GM21737 (cell line): ENCODE measurements at regions not wholly inside any gene's neighbourhood (a gene's known extent, or its start where the extent isn't known, plus 50 kb on each side); places are given as distances from the start of the nearest gene placed in this dataset.
"Not testable (repeated sequence)": the region's sequence is repeated elsewhere in the genome, so short reads cannot be mapped to it uniquely, and the experiment has no call there.

Experiments used
- ATAC-seq: cut with Tn5 transposase; IDR thresholded peaks from one replicate; pipeline ENCODE4 v1.9.1; 2021; ENCODE audit warnings: mild to moderate bottlenecking, moderate library complexity; ENCODE audit not compliant: unreplicated experiment

DNA sequence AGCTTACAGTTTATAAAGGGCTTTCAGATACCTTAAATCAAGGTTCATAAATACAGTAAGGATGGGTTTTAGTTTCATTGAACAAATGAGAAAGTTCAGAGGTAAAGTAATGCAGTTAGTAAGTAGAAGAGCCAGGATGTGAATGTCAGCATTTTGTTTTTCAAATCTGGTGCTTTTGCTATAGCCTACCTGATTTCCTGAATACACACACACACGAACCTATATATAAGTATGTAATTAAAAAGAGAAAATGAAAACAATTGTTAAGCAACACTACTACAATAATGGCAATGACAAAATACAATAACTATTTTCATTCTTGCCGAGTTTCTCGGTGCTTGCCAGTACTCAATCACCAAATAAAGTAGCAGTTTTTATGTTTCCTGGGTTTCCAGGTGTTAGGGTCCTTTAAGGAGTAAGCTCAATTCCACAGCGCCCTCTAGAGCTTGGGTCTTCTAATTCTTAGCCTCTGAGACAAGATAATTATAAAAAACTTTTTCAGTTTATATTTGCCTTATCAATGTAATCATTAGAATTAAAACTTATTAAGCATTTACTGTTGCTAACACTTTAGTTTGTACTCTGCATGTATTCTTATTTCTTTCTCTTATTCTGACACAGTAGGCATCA, 512.9 kb upstream of the ACVR2A start:
- no peak for ATAC-seq

DNA sequence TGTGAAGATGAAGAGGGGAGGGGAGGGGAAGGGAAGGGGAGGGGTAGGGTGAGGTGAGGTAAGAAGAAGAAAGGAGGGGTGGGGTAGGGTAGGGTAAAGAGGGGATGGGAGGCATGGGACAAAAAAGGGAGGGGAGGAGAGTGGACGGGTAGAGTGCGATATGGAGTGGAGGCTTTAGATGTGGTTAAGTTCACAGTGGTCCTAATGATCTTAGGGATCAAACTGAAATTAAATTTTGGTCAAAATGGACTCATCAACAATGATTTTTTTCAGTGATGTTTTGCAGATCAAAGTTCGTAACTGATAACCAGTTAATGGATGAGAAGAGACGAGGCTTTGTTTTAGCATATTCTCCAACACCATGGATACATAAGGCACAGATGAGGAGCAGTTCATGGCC, 513.9 kb upstream of the ACVR2A start:
- no peak for ATAC-seq

DNA sequence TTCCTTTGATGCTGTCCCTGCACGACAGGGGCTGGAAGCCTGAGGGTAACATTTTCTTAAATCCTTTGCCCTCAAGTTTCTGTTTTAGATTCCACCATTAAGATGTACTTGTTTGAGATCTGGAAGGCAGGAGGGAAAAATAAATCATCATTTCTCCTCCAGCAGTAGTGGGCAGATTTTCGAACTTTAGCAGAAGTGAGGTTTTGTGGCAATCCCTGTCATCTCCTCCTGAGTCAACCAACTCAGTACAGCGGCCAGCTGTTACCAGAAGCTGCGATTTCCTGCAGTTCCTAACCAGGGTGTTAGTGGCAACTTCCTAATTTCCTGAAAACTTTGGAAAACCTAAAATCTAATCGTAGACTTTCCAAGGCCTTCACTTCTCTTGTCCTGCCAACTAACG, 517.2 kb upstream of the ACVR2A start:
- ATAC-seq = no peak

DNA sequence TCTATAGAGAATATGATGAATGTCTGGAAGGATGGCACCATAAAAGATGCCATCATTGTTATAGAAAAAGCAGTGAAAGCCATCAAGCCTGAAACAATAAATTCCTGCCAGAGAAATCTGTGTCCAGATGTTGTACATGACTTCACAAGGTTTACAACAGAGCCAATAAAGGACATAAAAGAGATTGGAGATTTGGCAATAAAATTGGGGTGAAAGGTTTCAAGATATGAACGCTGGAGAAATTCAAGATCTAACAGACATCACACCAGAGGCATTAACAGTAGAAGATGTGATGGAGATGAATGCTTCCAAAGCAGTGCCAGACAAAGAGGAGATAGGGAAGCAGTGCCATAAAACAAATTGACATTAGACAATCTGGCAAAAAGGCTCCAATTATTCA, 518.8 kb upstream of the ACVR2A start:
- no peak for ATAC-seq

DNA sequence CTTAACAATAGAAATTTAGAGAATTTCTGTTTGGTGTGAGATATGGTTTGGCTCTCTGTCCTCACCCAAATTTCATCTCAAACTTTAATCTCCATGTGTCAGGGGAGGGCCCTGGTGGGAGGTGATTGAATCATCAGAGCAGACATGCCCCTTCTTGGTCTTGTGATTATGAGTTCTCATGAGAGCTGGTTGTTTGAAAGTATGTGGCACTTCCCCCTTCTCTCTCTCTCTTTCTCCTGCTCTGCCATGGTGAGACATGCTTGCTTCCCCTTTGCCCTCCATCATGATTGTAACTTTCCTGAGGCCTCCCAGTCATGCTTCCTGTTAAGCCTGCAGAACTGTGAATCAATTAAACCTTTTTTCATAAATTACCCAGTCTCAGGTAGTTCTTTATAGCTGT, 524.7 kb upstream of the ACVR2A start:
- ATAC-seq = no peak

DNA sequence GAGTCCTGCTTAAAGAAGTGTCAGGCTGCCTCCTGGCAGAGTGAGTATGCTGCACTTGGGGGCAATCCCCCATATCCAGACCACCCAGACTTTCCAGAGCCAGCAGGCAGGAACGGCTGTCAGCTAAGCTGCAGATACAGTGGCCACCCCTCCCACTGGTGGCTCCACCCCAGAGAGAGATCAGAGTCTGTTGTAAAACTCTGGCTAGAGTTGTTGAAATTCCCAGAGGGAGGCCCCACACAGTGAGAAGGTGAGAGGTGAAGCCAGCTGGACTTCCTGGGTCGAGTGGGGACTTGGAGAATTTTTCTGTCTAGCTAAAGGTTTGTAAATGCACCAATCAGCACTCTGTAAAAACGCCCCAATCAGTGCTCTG, 533.8 kb upstream of the ACVR2A start:
- ATAC-seq = no peak

DNA sequence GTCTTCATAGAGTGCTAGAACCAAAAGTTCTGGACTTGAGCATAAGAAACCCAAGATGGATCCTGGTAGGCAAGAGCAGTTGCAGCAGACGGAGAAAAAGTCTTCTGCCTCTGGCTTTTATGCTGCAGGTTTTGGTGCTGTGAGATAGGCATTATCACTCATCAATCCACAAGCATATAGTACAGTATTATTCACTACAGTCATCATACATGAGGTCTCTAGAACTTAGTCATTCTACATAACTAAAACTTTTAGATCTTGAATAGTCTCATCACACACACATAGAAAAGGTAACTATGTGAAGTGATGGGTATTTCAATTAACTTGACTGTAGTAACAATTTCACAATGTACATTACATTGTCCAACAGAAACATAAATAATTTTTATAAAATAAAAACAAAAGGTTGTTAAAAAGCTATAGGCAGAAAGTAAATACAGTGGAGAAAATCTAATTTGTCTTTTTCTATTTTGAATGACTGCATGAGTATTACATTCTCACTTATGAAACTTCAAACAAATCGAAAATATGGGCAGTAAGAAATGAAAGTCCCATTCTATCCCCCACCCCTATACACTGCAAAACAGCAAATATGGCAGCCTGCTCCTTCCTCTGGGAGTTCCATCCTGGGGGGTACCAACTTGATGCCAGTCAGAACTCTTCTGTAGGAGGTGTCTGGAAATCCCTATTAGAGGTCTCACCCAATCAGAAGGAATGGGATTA, 534.3 kb upstream of the ACVR2A start:
- no peak for ATAC-seq

DNA sequence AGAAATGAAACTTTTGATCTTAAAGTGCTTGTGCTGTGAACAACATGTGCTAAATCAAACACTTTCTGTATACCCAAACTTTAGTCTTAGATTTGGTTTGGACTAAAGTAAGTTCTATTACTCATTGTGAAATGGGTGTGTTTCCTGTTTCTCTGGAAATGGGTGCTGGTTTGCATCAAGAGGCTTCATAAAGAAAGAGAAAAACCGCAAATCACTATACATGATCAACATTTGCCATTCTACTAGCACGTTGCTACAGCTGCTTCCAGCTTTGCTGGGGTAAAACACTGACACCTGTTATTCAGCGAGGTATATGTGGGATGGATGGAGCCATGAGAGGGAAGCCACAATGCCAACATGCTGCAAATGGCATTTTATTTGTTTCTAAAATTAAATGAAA, 547.0 kb upstream of the ACVR2A start:
- ATAC-seq = peak; percentile 92

DNA sequence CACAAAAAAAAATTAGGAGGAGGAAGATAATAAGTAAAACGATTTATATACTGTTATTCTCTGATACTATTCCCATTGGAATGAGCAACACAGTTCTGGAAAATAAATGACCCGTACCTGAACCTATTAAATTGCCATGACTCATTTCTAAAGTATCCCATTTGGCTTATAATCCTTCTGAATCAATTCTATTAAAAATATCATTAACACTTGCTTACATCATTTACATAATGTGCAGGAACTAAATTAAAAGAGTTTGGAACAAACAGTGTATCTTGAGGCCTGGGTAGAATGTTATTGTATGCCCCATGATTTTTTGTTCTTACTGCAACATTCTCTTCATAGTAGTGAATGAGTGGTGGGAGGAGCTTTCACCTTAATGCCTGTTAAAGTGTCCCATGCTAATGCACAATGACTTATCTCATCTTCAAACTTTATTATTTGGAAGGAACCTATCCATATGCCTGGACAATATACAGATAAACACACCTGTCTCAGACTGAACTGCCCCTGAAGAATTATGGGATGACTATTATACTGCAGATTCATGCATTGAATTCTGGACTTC, 549.9 kb upstream of the ACVR2A start:
- no peak for ATAC-seq

DNA sequence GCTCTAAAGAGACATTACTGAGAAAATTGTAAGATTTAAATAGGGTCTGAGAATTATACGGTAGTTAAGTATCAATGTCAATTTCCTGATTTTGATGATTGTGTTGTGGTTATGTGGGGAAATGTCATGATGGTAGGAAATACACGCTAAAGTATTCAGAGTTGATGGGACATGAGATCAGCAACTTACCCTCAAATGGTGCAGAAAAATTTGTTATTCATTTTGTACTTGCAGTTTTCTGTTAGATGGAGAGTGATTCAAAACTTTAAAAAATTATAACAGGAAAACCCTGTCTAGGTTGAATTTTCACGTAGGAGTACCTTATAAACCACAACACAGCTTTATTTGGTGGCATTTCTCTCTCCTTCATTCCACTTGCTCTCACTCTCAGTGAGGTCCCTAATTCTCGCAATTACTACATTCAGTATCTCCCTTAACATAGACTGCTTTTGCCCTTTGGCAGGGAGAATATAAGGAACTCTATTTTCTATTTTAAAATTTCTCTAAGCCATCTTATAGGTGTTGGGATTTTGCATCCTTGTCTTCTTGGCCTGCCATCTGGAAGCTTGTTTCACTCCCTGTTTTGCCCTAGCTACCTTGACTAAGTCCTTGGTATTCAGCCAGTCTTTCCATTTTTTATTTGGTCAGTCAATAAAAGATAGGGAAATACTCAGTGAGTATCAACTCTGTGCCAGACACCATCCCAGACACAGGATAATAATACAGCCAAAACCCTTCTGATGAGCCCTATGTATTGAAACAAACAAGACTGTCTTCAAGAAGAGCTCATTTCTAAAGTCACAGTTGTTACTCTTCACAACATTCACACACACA, 550.6 kb upstream of the ACVR2A start:
- ATAC-seq = no peak

DNA sequence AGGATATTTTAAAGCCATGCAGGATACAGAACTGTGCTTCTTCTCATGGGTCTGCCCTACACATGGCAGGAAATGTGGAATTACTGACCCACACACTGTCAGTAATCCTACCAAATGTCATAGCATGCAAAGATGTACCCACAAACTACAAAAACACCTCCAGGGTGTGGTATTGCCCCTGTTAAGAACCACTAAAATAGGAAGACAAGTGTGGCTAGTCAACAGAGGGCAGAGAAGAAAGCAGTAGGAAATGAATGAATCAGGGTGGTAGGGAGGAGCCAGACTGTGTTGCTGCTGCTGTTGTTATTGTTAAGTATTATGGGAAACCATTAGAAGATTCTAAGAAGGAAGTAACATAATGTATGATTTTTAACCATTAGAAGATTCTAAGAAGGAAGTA, 556.7 kb upstream of the ACVR2A start:
- no peak for ATAC-seq

DNA sequence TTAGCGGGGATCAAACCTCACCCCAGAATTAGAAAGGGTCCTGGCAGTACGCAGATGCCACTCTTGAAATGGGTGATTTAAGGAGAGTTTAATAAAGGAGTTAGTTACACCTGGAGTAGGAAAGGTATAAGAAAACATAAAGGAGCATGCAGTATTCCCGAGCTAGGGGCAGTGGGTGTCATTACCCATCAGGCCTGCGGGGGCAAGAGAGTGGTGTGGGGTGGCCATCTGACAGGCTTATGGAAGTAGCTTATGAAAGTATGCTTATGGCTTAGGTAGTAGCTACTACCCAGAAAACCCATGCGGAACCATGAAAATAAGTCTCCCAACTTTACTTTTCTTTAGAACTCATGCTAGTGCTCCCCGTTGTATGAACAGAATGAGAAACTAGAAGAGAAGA, 568.9 kb upstream of the ACVR2A start:
- no peak for ATAC-seq

DNA sequence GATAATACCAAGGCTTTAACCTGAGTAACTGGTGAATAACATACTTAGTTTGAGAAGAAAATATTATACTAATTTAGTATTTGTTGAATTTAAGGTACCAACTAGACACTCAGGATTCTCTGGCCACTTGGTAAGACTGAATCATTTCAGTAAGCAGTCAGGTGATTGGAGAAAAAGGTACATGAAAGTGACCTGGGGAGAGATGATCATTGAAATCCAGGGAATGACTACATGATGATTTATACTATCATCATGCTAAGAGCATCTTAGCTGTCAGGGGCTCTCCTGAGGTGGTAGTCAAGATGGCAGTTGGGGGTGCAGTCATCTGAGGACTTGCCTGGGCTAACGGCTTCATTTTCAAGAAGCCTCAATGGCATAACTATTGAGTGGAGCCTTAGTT, 571.2 kb upstream of the ACVR2A start:
- no peak for ATAC-seq

DNA sequence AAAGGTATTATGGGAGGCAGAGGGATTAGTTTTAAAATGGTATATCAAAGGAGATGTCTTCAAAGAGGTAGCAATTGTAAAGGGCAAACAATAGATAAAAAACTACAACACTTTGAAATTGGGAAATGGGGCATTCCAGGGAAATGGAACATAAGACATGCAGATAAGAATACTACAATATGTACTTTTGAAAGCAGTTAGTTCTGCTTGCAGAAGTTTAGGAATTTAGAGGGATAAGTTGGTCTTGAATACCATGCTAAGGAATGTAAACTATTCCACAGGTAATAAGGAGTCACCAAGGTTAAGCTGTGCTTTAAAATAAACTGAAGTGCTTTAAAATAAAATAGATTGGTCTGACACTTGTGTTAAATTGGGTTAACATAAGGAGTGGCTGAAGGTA, 571.7 kb upstream of the ACVR2A start:
- ATAC-seq = no peak

DNA sequence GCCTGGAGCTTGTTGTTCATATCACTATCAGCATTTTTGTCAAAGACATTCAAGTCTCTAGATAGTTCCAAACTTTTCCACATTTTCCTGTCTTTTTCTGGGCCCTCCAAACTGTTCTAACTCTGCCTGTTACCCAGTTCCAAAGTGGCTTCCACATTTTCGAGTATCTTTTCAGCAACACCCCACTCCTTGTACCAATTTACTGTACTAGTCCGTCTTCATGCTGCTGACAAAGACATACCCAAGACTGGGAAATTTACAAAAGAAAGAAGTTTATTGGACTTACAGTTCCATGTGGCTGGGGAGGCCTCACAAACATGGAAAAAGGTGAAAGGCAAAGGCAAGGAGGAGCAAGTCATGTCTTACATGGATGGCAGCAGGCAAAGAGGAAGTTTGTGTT, 575.2 kb upstream of the ACVR2A start:
- not testable (repeated sequence) for ATAC-seq

DNA sequence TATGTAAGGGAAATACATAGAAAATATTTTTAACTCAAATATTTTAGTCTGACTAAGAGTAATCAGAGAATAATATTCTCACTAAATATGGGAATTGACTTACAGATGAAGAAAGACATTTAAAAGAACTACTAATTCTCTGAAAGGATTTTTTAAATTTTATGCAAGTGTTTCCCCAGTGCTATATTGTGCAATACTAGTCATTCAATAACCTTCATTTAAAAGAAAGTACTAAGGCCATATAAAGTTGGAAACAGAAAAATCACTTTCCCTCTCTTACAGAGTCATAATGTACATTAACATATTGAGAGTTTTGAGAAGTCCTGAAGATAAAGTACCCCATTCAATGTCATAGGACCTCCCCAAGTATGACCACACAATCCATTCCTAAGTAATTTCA, 584.6 kb upstream of the ACVR2A start:
- ATAC-seq = no peak

DNA sequence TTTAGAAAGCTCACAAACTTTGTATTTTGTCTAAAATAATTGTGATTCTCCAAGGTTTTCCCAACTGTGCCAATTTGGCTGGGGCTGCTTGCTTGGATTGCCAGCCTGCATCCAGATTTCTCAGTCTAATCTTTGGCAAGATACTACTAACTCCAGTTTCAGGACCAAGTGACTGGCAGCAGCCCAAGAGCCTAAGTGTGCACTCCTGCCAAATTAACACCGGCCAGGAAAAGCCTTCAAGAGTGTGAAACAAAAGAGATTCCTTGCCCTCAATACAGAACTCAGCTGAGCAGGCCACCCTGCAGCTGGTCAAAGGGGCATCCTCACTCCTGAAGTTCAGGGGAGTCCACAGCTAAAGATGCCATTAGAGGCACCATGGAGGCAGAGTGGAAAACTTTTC, 589.0 kb upstream of the ACVR2A start:
- ATAC-seq = no peak

DNA sequence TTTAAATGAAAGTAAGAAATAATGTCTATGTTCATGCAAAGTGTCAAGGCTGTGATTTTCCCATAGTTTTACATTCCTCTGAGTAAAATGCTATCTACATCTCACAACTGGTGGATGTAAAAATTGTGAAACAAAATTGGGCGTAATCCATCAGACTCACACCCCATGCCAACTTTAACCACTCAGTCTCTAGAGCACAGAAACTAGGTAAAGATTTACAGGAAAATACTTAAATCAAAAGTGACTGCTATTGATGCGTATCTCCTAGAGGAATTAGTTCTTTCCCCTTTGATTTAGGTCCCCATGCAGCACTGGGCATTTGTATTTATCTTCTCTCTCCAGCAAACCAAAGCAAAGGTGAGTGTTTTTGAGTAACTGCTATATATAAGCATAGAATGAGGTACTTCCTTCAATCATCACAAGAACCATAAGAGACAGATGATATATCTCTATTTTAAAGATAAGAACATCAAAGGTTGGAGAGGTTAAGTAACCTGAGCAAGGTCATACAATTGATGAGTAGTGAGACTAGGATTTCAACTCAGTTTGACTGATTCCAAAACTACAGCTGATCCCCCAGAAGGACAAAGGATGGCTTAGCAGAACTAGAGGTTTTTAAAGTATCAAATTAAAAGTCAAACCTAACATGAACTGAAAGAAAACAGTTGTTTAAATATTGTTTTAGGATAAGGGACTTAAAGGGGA, 594.0 kb upstream of the ACVR2A start:
- ATAC-seq = peak; percentile 79

DNA sequence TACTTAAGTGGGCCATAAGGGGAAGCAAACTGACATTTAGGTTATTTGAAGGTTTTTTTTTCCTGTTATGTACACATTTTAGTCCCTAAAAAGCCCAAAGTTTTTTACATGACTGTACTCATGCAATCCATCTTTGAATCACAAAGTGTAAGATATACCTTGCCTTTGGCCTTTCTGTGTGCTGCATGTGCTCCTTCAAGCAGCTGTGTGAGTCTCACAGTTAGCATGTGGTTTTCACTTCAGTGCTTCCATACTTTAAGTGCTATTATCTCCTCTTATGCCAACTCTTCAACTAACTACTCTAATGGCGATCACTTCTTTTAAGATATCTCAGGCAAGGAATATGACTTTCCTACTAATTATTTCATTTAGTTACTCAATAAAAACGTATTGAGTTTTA, 597.1 kb upstream of the ACVR2A start:
- no peak for ATAC-seq

DNA sequence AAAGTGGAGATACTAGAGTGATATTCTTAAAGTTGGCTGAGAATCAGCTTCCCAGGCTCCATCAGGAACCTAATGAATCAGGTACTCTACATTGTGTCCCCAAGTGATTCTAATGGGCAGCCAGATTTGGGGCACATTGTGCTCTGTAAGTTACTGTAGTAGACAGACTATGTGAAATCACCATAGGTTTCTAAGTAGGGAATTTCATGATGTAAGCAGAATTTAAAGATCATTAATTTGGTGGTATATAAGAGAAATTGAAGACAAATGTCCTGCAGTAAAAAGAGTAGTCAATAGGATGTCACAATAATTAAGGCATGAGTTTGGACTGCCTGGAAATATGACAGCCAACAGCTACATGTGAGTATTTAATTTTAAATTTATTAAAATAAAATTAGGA, 602.4 kb upstream of the ACVR2A start:
- no peak for ATAC-seq

DNA sequence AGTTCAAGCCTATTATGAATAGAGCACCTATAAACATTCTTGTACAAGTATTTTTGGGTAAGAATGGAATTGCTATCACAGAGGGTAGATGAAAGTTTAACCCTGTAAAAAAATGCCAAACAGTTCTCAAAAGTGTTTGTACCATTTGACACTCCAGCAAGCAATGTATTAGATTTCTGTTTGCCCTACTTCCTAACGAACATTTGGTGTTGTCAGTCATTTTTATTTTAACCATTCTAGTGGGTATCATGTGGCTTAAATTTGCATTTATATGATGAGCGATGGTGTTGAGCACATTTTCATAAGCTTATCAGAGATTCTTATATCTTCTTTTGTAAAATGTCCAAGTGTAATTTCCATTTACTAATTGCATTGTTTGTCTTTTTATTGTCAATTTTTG, 608.2 kb upstream of the ACVR2A start:
- ATAC-seq = no peak
